ENCODE measurements at regions not wholly inside any gene's neighbourhood (a gene's known extent, or its start where the extent isn't known, plus 50 kb on each side); places are given as distances from the start of the nearest gene placed in this dataset.

DNA sequence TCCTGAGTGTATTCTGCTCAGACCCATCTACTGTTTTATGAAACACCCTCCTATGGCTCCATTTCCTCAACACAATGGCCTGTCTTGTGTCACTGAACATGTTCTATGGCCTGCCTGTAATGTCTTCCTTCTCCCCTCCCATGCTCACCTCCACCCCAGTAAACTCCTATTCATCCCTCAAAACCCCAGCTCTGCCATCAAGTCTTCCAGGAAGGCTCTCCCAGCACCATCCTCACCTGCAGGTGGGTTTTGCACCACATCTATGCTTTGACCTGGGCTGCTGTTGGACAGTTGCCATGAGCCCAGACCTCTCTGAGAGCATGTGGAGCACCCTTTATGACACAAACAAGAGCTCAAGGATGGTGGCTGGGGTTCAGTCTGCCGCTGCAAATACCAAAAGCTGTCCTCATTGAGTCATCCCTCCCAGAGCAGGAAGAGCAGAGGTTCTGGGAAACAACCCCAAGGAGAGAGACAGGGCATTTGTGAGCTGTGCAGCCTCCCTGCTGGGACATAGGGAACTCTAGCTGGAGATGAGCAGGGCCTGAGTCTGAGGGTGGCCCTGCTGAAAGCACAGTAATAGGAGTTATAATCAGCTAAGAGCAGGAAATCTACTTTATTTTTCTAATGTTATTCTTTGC, 93.8 kb upstream of the CD93 start:
- no peak overlapping the region for H2AFZ ChIP-seq
- H3K9me2 ChIP-seq (ENCODE audit: insufficient read depth): no peaks in the 10 kb centered on the region
- H3K4me1 ChIP-seq (ENCODE audit: insufficient read depth): no peaks in the 10 kb centered on the region
- peaks cover 2% of the 10 kb centered on the region; the same call in 1 of the 3 replicates for H3K36me3 Mint-ChIP-seq (ENCODE audit: low read depth)
- no peaks in the 10 kb centered on the region for H3K27me3 ChIP-seq (ENCODE audit: insufficient read depth)
- H3K9me3 Mint-ChIP-seq: peaks cover 15% of the 10 kb centered on the region
- H3K27me3 Mint-ChIP-seq (ENCODE audit: insufficient read depth, low read depth, poor library complexity): no peaks in the 10 kb centered on the region
- no peak overlapping the region for H3K27ac Mint-ChIP-seq
- H3F3A ChIP-seq (replicated peaks; ENCODE audit: low read depth): no peaks in the 10 kb centered on the region
- no peak overlapping the region for H3K4me3 ChIP-seq
- no peaks in the 10 kb centered on the region for H4K20me1 ChIP-seq (replicated peaks; ENCODE audit: insufficient read depth)
- no peak for TF ChIP-seq STAT1 (IDR thresholded peaks at IDR 0.05; ENCODE audit: unreplicated experiment)
- TF ChIP-seq NANOG (IDR thresholded peaks at IDR 0.05; ENCODE audit: borderline replicate concordance): no peak
- TF ChIP-seq CREB1 (CRISPR knock-in tag; IDR thresholded peaks at IDR 0.05; ENCODE audit: low read depth): no peak
- TF ChIP-seq, protein P1, sequence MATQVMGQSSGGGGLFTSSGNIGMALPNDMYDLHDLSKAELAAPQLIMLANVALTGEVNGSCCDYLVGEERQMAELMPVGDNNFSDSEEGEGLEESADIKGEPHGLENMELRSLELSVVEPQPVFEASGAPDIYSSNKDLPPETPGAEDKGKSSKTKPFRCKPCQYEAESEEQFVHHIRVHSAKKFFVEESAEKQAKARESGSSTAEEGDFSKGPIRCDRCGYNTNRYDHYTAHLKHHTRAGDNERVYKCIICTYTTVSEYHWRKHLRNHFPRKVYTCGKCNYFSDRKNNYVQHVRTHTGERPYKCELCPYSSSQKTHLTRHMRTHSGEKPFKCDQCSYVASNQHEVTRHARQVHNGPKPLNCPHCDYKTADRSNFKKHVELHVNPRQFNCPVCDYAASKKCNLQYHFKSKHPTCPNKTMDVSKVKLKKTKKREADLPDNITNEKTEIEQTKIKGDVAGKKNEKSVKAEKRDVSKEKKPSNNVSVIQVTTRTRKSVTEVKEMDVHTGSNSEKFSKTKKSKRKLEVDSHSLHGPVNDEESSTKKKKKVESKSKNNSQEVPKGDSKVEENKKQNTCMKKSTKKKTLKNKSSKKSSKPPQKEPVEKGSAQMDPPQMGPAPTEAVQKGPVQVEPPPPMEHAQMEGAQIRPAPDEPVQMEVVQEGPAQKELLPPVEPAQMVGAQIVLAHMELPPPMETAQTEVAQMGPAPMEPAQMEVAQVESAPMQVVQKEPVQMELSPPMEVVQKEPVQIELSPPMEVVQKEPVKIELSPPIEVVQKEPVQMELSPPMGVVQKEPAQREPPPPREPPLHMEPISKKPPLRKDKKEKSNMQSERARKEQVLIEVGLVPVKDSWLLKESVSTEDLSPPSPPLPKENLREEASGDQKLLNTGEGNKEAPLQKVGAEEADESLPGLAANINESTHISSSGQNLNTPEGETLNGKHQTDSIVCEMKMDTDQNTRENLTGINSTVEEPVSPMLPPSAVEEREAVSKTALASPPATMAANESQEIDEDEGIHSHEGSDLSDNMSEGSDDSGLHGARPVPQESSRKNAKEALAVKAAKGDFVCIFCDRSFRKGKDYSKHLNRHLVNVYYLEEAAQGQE (IDR thresholded peaks at IDR 0.05; ENCODE audit: unreplicated experiment): no peak
- no peak for TF ChIP-seq ZNF331 (CRISPR knock-in tag; IDR thresholded peaks at IDR 0.05; ENCODE audit: low read depth)
- TF ChIP-seq, protein P2, sequence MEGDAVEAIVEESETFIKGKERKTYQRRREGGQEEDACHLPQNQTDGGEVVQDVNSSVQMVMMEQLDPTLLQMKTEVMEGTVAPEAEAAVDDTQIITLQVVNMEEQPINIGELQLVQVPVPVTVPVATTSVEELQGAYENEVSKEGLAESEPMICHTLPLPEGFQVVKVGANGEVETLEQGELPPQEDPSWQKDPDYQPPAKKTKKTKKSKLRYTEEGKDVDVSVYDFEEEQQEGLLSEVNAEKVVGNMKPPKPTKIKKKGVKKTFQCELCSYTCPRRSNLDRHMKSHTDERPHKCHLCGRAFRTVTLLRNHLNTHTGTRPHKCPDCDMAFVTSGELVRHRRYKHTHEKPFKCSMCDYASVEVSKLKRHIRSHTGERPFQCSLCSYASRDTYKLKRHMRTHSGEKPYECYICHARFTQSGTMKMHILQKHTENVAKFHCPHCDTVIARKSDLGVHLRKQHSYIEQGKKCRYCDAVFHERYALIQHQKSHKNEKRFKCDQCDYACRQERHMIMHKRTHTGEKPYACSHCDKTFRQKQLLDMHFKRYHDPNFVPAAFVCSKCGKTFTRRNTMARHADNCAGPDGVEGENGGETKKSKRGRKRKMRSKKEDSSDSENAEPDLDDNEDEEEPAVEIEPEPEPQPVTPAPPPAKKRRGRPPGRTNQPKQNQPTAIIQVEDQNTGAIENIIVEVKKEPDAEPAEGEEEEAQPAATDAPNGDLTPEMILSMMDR (conservative IDR thresholded peaks at IDR 0.05; ENCODE audit: low read depth in 2 of 2): no peak
- no peak for TF ChIP-seq EZH2 (IDR thresholded peaks at IDR 0.05; ENCODE audit: low read depth, unreplicated experiment)
- no peak for TF ChIP-seq ZNF114 (CRISPR knock-in tag; IDR thresholded peaks at IDR 0.05)
- TF ChIP-seq, protein P3, sequence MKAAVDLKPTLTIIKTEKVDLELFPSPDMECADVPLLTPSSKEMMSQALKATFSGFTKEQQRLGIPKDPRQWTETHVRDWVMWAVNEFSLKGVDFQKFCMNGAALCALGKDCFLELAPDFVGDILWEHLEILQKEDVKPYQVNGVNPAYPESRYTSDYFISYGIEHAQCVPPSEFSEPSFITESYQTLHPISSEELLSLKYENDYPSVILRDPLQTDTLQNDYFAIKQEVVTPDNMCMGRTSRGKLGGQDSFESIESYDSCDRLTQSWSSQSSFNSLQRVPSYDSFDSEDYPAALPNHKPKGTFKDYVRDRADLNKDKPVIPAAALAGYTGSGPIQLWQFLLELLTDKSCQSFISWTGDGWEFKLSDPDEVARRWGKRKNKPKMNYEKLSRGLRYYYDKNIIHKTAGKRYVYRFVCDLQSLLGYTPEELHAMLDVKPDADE (IDR thresholded peaks at IDR 0.05): no peak
- no peak for TF ChIP-seq EZH2phosphoT487 (IDR thresholded peaks at IDR 0.05; ENCODE audit: unreplicated experiment)
- H3K4me1 Mint-ChIP-seq: no peaks in the 10 kb centered on the region
- H3K36me3 ChIP-seq (ENCODE audit: insufficient read depth): no peaks in the 10 kb centered on the region
- DNase-seq (ENCODE audit: low spot score): no peak
- H3K27ac ChIP-seq (ENCODE audit: low read depth): no peak overlapping the region
- H3K79me2 ChIP-seq (replicated peaks; ENCODE audit: insufficient read depth): no peaks in the 10 kb centered on the region
- no peak overlapping the region for H3K4me2 ChIP-seq
- H3K4me3 Mint-ChIP-seq: no peak overlapping the region
- no peak for ATAC-seq
